ENCODE measurements at regions not wholly inside any gene's neighbourhood (a gene's known extent, or its start where the extent isn't known, plus 50 kb on each side); places are given as distances from the start of the nearest gene placed in this dataset.

DNA sequence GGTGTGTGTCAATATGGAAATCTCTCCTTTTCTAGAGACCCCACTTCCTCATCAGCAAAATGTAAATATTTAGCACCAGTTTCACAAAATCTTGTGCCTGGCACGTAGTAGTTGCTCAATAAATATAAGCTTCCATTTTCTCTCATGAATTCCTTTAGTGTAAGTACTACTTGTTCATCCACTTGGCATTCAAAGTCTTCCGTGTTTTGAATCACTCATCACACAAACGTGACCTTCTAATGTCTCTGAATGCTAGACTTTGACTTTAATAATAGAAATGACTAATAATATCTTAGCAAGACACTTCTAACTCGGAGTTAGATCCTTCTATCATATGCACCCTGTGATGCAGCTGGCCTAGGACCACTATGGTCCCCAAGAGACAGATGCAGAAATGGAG, 168.7 kb upstream of the ZNF32 start:
- TF ChIP-seq, protein P1, sequence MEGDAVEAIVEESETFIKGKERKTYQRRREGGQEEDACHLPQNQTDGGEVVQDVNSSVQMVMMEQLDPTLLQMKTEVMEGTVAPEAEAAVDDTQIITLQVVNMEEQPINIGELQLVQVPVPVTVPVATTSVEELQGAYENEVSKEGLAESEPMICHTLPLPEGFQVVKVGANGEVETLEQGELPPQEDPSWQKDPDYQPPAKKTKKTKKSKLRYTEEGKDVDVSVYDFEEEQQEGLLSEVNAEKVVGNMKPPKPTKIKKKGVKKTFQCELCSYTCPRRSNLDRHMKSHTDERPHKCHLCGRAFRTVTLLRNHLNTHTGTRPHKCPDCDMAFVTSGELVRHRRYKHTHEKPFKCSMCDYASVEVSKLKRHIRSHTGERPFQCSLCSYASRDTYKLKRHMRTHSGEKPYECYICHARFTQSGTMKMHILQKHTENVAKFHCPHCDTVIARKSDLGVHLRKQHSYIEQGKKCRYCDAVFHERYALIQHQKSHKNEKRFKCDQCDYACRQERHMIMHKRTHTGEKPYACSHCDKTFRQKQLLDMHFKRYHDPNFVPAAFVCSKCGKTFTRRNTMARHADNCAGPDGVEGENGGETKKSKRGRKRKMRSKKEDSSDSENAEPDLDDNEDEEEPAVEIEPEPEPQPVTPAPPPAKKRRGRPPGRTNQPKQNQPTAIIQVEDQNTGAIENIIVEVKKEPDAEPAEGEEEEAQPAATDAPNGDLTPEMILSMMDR (IDR thresholded peaks at IDR 0.05), result no peak
- no peak for TF ChIP-seq SIN3A (IDR thresholded peaks at IDR 0.05; ENCODE audit: borderline replicate concordance, insufficient read depth, low read depth, low read length)
- TF ChIP-seq POLR2AphosphoS5 (IDR thresholded peaks at IDR 0.05; ENCODE audit: low read depth, low read length), result no peak
- no peak for TF ChIP-seq TCF7L2 (IDR thresholded peaks at IDR 0.05; ENCODE audit: low read depth, low read length)
